OCI-LY3 (cell line): ENCODE measurements at regions not wholly inside any gene's neighbourhood (a gene's known extent, or its start where the extent isn't known, plus 50 kb on each side); places are given as distances from the start of the nearest gene placed in this dataset.

Source experiments
- H2AFZ ChIP-seq: fragments of 200-600, 300-600 bp; shearing (Covaris generic); 2 replicates; pipeline ENCODE4 v1.6.0; 2014; ENCODE audit warnings: antibody characterized with exemption, low read depth, low read length
- H3K27ac ChIP-seq: fragments of 200-600, 300-600 bp; sonication (generic); 2 replicates; pipeline ENCODE4 v1.5.1; 2014; ENCODE audit warnings: mild to moderate bottlenecking, low read length, moderate library complexity, mixed read lengths
- H3K27me3 ChIP-seq: fragments of 200-600, 300-600 bp; sonication (generic); 2 replicates; pipeline ENCODE4 v1.6.1; 2014; ENCODE audit warnings: low read depth, low read length, mixed read lengths
- H3K36me3 ChIP-seq: fragments of 200-600, 300-600 bp; sonication (generic); replicated peaks from 2 replicates; pipeline ENCODE3; 2014; ENCODE audit warnings: low read depth, low read length, mixed read lengths
- H3K4me1 ChIP-seq: fragments of 300-600, 200-600 bp; sonication (generic); 2 replicates; pipeline ENCODE4 v1.6.1; 2014; ENCODE audit warnings: low read length, mixed read lengths
- H3K4me2 ChIP-seq: fragments of 200-600, 300-600 bp; sonication (generic); 2 replicates; pipeline ENCODE4 v1.6.1; 2014; ENCODE audit warnings: low read length, mixed read lengths
- H3K4me3 ChIP-seq: fragments of 300-600, 200-600 bp; sonication (generic); 2 replicates; pipeline ENCODE4 v1.5.1; 2014; ENCODE audit warnings: antibody characterized with exemption, mild to moderate bottlenecking, low read length, moderate library complexity
- H3K79me2 ChIP-seq: fragments of 300-600, 200-600 bp; shearing (Covaris generic); 2 replicates; pipeline ENCODE4 v1.6.1; 2014; ENCODE audit warnings: mild to moderate bottlenecking, low read length, mixed read lengths
- H3K9ac ChIP-seq: fragments of 300-600, 200-600 bp; shearing (Covaris generic); 2 replicates; pipeline ENCODE4 v1.6.0; 2014; ENCODE audit warnings: mild to moderate bottlenecking, low read length, moderate library complexity
- H3K9me3 ChIP-seq: fragments of 200-600, 300-600 bp; shearing (Covaris generic); 2 replicates; pipeline ENCODE4 v1.6.1; 2014; ENCODE audit warnings: low read length, mixed read lengths; ENCODE audit not compliant: insufficient read depth
- H4K20me1 ChIP-seq: fragments of 200-600, 300-600 bp; sonication (generic); 2 replicates; pipeline ENCODE4 v1.6.1; 2016; ENCODE audit warnings: low read length, mixed read lengths; ENCODE audit not compliant: insufficient read depth
- EZH2phosphoT487 ChIP-seq: fragments of 200-600 bp; shearing (Covaris generic); IDR thresholded peaks from 2 replicates; pipeline ENCODE4 v1.6.1; 2018; ENCODE audit warnings: antibody characterized with exemption, mixed run types, low read depth
- TF ChIP-seq, protein P1 (sequence below): fragments of 200-600, 300-600 bp; sonication (generic); IDR thresholded peaks from 2 replicates; pipeline ENCODE4 v1.5.1; 2014; ENCODE audit warnings: antibody characterized with exemption, low read length, low read depth

GRCh38 chr6:167730441-167730840, 96.3 kb upstream of the AFDN start:
- no peaks in the 10 kb centered on the region for H3K36me3 ChIP-seq

DNA sequence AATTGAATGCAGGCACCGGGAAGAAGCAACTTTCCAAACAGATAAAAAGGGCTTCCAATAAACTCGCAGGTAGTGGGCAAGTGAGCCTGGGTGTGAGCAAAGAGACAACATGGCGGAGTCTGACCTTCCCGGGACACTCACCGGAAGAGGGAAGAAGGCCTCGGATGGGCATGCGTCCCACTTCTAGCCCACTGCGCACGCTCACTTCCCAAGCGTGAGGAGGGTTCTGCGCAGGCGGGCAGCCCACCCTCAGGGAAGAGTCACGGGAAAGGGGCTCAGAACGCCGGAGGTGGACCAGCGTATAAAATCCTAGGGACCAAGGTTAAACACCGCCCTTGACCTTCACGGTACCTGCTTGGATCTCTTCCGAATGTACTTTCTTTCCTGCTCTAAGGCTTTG, 95.5 kb upstream of the AFDN start:
- no peaks in the 10 kb centered on the region for H3K36me3 ChIP-seq
- TF ChIP-seq, protein P1, sequence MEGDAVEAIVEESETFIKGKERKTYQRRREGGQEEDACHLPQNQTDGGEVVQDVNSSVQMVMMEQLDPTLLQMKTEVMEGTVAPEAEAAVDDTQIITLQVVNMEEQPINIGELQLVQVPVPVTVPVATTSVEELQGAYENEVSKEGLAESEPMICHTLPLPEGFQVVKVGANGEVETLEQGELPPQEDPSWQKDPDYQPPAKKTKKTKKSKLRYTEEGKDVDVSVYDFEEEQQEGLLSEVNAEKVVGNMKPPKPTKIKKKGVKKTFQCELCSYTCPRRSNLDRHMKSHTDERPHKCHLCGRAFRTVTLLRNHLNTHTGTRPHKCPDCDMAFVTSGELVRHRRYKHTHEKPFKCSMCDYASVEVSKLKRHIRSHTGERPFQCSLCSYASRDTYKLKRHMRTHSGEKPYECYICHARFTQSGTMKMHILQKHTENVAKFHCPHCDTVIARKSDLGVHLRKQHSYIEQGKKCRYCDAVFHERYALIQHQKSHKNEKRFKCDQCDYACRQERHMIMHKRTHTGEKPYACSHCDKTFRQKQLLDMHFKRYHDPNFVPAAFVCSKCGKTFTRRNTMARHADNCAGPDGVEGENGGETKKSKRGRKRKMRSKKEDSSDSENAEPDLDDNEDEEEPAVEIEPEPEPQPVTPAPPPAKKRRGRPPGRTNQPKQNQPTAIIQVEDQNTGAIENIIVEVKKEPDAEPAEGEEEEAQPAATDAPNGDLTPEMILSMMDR: no peak
- no peak for TF ChIP-seq EZH2phosphoT487
- H4K20me1 ChIP-seq: no peaks in the 10 kb centered on the region
- peaks cover 24% of the 10 kb centered on the region for H3K27me3 ChIP-seq
- no peak overlapping the region for H2AFZ ChIP-seq
- H3K9ac ChIP-seq: no peak overlapping the region
- no peaks in the 10 kb centered on the region for H3K79me2 ChIP-seq
- H3K4me2 ChIP-seq: no peak overlapping the region
- H3K4me1 ChIP-seq: no peaks in the 10 kb centered on the region
- no peak overlapping the region for H3K27ac ChIP-seq
- H3K4me3 ChIP-seq: no peak overlapping the region
- no peaks in the 10 kb centered on the region for H3K9me3 ChIP-seq

More at GRCh38 chr6:167730441-167730840, 96.3 kb upstream of the AFDN start:
- no peaks in the 10 kb centered on the region for H3K9me3 ChIP-seq
- H3K4me2 ChIP-seq: no peak overlapping the region
- H3K9ac ChIP-seq: no peak overlapping the region
- no peaks in the 10 kb centered on the region for H4K20me1 ChIP-seq
- no peak overlapping the region for H2AFZ ChIP-seq
- TF ChIP-seq EZH2phosphoT487: no peak
- TF ChIP-seq, protein P1: no peak
- peaks cover 22% of the 10 kb centered on the region for H3K27me3 ChIP-seq
- no peak overlapping the region for H3K27ac ChIP-seq
- no peaks in the 10 kb centered on the region for H3K79me2 ChIP-seq
- H3K4me3 ChIP-seq: no peak overlapping the region
- no peaks in the 10 kb centered on the region for H3K4me1 ChIP-seq

GRCh38 chr6:167731731-167732422, 94.8 kb upstream of the AFDN start:
- Histone ChIP-seq H3K27me3 (peaks cover 19% of the 10 kb centered on the region), H3K4me3 (no peak overlapping the region), H3K27ac (no peak overlapping the region), H3K4me1 (no peaks in the 10 kb centered on the region), H3K4me2 (no peak overlapping the region), H4K20me1 (no peaks in the 10 kb centered on the region), H3K79me2 (no peaks in the 10 kb centered on the region), H2AFZ (no peak overlapping the region), H3K9me3 (no peaks in the 10 kb centered on the region), H3K9ac (no peak overlapping the region), H3K36me3 (no peaks in the 10 kb centered on the region)
- TF ChIP-seq EZH2phosphoT487: no peak
- TF ChIP-seq, protein P1: no peak

DNA sequence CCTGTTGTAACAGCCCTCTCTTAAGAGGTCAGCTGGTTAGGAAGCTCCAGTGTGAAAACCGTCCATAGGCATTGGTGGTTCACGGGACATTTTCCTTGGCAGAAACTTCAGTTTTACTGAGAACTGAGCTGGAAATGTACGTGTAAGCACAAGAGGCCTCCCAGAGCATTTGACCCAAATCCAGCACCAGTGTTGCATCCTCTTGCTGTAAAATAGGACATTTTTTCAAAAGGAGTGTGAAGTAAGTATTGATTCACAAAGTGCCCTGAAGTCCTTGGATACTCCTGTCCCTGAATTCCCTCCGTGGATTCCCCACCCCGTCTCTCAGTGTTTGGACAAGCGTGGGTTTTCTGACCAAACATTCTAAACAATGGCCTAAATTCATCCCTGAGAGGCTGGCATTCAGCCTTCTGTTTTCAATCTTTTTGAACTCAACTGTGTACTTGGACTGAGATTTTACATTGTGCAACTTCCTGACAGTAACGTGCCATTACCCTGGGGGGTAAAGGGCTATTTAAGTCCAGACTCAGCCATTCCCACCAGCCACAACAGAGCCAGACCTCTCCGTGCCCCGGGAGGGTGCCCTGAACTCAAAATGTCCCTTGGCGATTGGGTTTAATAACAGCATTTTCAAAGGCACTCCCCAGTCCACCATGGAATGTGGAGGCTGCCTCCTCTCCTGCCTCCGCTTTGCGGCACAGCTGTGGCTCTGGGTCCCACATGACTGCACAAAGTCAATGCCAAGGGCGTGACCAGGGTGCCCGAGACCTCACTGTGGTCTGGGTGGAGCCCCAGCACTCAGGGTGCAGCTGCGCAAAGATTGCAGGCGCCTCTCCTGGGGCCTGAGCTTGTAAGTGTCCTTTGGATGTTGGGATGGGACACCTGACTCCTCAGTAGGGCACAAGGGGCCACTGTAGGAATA, 92.7 kb upstream of the AFDN start:
- H3K9me3 ChIP-seq: no peaks in the 10 kb centered on the region
- no peak overlapping the region for H3K4me2 ChIP-seq
- peaks cover 17% of the 10 kb centered on the region for H3K27me3 ChIP-seq
- no peaks in the 10 kb centered on the region for H3K4me1 ChIP-seq
- H3K9ac ChIP-seq: no peak overlapping the region
- H2AFZ ChIP-seq: no peak overlapping the region
- TF ChIP-seq, protein P1: no peak
- TF ChIP-seq EZH2phosphoT487: no peak
- H3K79me2 ChIP-seq: no peaks in the 10 kb centered on the region
- no peak overlapping the region for H3K4me3 ChIP-seq
- H3K36me3 ChIP-seq: no peaks in the 10 kb centered on the region
- H3K27ac ChIP-seq: no peak overlapping the region
- H4K20me1 ChIP-seq: no peaks in the 10 kb centered on the region
